NOMO-1 treated with DMSO at 0.1 percent for 48 hours (cell line): ENCODE measurements at regions not wholly inside any gene's neighbourhood (a gene's known extent, or its start where the extent isn't known, plus 50 kb on each side); places are given as distances from the start of the nearest gene placed in this dataset.

Experiments used
- DNase-seq: peaks from one replicate; lab custom pipeline; 2025; ENCODE audit not compliant: unreplicated experiment; lab: John Stamatoyannopoulos, UW

DNA sequence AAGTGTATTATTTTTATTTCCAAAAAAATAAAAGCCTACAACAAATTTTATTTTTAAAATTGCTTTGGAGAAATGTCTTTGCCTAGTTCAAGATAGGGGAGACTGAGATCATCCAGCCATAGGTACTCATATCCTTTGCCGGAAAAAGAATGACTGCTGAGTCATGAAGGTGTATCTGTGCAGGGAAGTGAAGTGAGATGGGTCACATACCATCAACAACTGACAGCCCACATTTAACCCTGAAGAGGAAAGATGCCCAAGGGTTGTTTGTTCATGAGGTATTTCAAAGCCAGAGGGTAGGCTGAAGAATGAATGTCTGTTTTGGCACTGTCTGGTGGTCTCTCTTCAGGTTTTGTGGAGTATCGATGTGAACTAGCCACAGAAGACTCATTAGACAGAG, 106.7 kb upstream of the TTC29 start:
- DNase-seq = no peak

DNA sequence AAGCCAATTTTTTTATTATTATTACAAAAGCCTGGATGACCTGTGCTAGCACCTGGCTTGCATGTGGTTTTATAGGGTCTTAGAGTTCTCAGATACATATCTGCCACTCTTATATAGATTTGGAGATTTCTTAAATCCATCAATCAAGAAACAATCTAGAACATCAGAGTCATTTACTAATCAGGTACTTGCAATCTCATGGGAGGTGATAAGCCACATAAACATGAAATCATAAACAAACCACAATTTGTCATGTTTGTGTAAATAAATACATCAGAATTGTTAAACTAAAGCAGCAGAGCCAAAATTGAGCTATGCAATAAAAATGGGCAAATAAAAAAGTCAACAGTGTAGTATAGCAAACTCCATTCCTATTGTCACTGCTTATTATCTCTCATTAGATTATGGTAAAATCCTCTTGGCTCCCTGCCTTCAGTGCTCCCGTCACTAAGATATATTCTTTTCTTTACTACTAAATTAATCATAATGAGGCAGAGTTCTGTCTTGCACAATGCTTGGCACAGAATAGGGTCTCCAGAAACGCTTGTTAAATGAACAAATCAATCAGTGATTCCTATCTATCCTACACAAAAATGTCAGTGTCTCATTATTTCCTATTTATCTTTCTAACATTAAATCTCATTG, 108.7 kb upstream of the TTC29 start:
- DNase-seq = no peak

DNA sequence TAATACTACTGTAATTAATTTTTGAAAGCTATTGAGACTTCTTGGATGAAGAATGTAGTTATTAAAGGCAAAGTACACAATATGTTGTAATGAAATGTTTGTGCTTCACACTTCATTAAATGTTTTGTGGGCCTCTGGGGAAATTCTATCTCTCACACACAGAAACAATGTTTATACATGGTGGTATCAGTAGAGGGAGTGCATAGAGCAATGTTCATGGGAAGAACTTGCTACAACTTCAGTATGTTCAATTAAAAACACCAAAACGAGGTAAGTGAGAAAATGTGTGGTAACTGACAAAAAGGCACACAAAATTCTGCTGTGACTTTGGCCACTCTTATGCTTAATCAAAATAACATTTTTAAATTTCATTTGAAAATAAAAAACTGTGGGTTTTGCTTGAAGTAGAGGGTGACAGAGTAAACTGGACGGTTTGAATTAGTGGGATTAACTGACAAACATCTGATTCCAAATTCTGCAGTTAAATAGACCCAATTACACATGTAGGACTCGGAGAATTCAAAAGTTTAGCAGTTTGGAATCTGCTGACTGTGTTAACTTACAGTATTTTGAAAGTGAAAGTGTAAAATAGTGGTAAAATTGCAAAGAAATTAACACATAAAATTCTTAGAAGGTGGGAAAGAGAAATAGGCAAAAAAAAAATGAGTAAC, 111.4 kb upstream of the TTC29 start:
- DNase-seq = peak; percentile 33

DNA sequence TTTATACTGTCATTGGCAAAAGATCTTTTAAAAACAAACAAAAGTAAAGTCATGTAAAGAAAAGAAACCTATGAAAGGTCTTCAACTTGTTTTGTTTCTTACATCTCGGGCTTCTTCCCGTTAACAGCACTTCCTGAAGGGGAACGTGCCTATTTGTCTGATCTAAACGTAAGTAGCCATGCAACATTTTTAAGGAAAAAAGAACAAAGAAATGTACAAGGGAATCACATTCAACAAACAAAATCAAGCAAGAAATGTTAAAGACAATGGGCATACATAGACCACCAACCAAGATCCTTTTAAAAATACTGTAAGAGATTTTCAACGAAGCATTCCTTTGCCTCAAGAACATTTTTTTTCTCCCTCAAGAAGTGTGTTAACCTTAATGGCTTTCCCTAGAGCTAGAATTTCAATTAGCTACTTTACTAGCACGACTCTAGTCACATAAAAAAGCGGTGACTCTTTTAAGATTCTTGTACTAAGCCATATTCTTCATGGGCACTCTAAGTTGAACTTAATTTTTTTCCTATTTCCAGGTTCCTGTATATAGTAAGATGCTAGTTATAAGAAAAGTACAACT, 112.0 kb upstream of the TTC29 start:
- DNase-seq = peak; percentile 33

DNA sequence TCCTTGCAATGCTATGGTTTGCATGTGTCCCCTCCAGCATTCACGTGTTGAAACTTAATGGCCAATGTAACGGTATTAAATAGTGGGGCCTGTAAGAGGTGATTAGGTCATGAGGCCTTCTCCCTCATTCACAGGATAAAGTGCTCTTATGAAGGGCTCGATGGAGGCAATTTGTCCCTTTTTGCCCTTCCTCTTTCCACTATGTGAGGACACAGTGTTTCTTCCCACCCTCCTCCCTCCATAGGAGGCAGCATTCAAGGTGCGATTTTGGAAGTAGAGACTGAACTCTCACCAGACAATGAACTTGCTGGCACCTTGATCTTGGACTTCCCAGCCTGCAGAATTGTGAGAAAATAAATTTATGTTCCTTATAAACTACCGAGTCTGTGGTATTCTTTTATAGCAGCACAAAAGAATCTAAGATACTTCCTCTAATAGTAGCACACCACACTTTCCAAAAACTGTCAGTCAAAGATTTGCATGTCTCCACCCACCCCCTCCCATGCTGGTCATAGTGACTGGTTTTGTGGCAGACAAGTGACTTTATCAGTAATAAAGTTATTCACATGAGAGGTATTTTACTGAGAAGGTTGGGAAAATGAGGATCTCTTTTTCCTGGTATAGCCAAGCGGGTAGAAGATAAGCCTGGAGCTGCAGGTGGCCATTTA, 113.5 kb upstream of the TTC29 start:
- DNase-seq = no peak

DNA sequence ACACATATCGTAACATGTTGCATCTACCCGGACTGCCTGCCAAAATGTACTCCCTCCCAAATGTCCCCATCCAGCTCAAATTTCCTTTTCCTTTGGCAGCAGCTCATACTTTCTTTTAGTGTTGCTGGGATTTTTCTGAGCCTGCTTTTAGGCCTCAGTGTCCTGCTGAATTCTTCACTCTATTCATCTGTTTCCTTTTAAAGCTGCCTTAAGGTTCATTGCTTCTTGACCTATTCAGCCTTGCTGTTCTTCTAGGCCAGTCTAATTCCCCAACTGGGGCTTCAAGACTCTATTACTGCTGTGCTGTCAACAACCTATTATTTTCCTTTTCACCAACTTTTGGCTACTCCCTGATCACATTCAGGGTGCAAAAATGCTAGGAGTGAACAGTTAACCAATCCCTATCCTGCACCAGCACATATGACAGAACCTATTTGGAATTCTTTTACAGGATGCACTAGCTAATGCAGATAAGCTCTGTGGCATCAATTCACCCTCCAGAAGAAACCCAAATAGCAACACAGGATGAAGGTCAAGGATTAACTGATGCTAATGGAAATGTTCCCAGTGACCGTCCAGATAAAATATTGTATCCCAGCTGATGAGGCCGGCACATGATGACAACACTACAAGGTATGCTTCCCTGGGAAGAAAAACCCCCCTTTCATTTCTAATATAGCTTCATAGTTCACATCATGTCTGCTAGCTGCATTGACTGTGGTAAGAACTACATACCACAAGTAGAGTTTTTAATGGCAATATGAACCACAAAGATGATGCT, 114.7 kb upstream of the TTC29 start:
- DNase-seq = no peak

DNA sequence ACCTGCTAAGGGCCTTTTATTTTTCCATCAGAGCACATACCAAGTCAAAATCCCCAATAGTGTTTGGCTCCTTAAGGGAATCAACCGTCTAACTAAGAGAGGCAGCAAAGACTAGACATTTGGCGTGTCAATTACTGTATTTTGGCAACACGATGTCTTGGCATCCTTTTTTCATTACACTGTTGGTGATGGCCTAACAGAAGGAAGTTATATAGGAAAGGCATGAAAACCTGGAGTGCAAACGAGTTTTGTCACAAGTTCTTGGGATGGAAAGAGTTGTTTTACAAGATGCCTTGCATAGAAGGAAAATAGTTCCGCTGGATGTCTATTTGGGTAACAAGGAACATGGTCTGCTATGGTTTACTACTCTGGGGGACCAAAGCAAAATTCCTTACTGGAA, 119.2 kb upstream of the TTC29 start:
- no peak for DNase-seq

DNA sequence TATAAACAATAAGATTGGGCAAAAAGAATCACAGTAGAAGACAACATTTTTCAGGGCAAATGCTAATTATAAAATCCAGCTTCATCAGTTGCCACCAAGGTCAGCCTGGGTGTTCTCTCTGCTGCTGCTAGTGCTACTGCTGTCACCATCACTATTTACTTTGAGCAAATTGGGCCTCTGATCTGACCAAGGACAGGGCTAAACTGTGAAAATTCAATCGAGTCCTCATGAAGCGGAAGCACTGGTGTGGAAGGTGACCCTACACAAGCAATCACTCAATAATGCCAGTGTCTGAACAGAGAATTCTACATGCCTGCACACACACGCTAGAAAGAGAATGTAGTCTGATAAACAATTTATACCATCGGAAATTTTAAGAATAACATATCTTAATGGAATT, 122.9 kb upstream of the TTC29 start:
- DNase-seq = no peak

DNA sequence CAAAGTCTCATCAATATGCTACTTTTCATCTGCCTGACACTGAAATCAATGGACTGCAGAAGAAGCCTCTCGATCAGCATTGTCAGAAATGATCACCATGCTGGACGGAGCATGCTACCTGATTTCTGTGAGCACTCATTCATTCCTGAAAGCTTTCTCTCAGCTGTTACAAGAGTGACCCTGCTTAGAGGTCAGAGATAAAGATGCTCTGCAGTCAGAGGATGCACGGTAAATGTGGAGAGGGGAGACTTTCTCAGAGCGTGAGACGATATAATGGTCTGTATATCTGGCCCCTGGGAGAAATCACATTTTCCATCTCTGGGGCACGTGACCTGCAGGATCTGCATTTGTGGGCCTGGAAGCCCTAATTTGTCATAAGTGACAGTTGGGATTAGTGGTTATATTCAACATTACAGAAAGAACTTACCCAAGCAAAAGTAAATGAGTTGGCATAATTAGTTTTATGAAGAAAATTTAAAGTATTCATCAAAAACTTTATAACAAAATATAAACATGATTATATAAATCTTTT, 125.6 kb upstream of the TTC29 start:
- no peak for DNase-seq

DNA sequence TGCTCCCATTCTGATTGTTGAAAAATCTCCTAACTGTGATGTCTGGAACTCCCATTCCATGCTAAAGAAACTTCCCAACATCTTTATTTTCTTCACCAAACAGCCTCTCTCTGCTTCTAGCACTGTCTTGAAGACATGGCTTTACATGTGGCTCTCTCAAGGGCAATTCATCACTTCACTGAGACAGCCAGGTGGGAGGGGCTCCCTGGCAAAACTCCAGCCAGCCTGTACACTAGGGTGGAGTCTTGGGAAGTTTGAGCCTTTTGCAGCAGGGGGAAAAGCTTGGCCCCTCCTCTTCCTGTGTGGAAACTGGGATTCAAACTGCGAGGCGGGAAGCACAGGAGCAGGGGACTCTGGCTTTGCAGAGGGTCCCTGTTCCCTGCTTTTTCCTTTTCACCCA, 130.5 kb upstream of the TTC29 start:
- no peak for DNase-seq

DNA sequence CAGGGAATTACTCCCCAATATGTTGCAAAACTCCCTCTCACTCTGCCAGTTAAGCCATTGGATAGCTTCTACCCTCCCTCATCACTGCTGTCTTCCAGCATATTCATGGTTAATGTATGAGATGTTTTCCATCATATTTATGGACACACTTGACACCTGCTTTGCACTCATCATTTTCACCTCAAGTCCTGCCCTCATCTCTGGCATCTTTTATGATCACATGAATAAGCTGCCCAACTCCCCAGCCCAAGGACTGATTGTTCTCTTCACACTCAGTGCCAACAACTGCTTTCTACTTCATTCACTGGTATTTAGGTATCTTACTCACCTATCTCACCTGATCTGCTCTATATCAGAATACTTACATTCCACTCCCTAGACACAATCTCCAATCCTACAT, 131.1 kb upstream of the TTC29 start:
- DNase-seq = no peak

DNA sequence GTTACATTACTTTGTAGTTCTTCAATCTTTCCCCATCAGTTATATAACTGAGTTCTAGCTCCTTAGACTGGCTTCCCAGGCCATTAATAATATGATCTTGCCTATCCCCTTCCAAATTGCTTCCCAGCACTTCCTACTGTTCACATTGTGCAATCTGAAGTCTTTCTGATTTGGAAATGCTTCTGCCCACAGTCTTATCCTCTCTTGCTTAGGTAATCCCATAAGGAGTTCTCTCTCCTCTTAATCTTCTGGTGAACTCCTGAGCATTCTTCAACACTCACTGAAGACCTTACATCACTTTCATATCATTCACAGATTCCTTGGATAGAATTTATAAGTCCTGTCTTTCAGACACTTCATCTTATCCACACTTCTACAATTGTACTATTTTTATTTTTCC, 132.7 kb upstream of the TTC29 start:
- DNase-seq = no peak

DNA sequence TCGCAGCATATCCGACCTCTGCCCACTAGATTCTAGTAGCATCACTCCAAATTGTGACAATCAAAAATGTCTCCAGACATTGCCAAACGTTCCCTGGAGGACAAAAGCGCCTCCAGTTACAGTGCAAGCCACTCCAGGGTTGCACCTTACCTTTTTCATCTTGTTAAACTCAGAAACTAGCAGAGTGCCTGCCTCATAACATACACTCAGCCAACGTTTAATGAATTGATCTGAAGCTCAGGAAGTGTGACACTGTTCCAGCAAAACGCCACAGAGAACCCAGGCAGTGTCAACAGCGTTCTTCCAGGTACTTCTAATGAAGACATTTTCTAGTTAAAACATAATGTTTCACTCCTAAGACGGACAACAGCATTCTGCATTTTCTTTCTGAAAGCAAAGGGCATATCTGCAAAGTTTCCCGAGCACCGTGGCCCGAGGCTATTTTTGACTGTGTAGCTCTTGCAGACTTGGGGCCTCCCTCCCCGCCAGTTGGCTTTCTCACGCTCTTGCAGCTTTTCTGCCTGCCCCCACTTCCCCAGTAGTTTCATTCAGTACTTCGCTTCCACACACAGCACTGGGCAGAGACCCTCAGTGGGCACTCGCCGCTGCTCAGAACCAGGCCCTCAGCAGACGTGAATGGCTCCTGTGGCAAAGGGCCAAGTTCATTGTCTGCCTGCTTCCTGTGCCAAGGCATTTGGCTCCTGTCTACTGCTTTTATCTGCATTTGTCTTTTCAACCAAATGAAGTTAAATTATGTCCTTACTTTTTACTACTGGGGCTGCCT, 133.4 kb upstream of the TTC29 start:
- DNase-seq = no peak

DNA sequence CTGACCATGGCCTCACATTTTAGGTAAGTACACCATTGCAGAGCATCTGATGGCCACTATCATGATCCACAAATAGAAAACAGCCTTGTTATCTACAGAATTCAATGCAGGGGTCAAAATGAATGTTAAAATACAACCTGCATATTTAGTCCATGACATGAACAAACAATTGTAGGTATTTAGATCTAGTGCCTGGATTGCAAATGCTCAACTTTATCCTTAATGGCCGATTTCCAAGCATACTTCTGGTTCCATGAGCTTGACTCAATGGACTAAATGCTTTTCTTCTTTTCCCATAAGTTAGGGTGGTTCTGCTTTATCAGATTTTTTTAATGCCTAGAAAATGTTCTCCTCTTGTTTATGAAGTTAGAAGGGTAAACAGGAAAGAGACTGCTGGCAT, 139.2 kb upstream of the TTC29 start:
- no peak for DNase-seq

DNA sequence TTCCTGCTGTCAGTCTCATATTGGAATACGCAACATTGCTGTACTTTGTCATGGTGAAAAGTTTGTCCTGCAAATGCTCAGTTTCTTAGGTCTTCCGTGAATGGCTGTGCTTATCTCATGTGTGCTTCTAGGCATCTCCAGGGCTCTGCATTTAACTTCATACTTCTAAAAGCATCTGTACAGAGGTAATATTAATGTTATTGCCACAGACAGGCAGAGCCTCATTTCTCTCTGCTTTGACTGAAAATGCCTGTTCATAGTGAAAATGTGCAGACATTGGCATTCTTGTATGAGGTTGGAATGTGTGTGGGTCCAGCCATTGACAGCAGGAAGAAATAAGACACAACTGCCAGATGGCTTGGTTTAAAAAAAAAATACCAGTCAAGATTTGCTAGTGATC, 140.1 kb upstream of the TTC29 start:
- DNase-seq = no peak

DNA sequence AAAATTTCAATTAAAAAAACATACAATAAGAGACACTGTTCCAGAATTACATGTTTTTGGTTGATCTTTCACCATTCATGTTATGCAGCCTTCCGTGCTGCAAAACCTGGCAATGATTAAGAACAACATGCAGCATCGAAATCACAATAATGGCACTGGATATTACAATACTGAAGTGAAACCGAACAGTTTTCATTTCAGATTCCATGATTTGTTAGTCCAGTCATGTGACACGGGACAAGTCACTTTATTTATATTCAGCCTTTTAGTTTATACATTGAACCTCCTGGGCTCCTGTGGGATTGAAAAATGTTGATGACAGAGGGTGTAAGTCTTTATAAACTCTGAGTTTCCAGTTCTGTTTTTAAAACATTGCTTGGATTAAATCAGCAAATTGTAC, 142.5 kb upstream of the TTC29 start:
- no peak for DNase-seq

DNA sequence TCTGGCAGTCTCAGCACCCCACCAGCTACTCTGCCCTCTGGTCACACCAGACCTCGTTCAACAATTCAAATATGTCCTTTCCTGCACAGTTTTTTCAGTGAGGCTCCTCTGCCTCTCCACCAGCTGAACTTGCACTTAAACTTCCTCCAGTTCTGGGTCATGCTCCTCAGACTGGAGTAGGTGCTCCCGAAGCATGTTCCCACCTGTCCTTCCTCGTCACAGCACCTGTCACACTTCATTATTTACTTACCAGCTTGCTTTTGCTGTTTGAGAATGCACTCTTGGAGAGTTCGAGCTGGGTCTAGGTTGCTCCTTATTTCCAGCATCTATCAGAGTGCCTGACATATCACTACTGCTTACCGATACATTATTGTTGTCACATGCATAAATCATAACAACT, 144.8 kb upstream of the TTC29 start:
- DNase-seq = no peak

DNA sequence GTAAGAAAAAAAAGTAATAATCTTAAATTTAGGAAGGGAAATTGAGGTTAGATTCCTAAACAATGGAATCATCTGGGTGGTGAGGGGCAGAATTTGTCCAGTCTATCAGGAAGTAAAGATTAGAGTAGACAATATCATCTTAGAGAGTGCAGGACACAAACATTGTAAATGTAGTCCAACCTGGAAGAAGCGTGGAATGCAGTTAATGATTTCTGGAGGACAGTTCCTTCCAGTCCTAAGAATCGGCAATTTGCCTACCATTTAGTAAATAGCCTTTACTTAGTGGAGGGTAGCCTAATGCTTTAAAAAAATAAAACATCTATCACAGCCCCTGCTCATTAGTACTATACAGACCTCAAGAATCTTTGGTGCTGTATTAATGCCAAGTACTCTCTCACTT, 147.5 kb upstream of the TTC29 start:
- no peak for DNase-seq

DNA sequence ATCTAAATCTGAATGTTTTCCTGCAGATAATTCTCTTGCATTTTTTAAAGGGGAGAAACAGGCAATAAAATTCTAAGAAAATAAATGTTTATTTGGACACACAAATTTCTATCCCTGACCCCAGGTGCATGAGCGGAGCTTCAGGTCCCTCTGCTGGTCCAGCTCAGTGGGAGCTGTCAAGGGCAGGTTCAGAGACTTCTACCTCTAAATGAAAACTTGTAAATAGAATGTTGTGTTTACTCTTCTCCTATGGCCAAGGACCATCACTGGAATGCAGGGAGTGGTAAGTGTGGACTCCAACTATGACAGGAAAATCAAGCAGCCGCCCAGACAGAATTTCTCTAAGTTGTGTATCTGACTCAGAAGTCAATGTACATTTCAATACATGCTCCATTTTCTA, 148.6 kb upstream of the TTC29 start:
- no peak for DNase-seq
